Neural cell (in vitro differentiated cells): ENCODE measurements at regions not wholly inside any gene's neighbourhood (a gene's known extent, or its start where the extent isn't known, plus 50 kb on each side); places are given as distances from the start of the nearest gene placed in this dataset.
A peak's percentile ranks its signal among the peaks of the same experiment; 100 is the strongest.

Experiments used
- H2AFZ ChIP-seq: fragments of 200-600, 300-800 bp; sonication (generic), shearing (Covaris generic); 2 replicates; pipeline ENCODE4 v1.6.0; 2014; ENCODE audit warnings: low read depth, mild to moderate bottlenecking, antibody characterized with exemption, low read length, moderate library complexity
- H3F3A ChIP-seq: fragments of 200-600 bp; shearing (Covaris generic); 2 replicates; pipeline ENCODE4 v1.6.1; 2016; ENCODE audit warnings: mild to moderate bottlenecking, moderate library complexity, mixed read lengths, antibody characterized with exemption, low read length; ENCODE audit not compliant: insufficient read depth, poor library complexity, severe bottlenecking
- H3K27ac ChIP-seq: fragments of 200-600, 300-800 bp; sonication (generic), shearing (Covaris generic); 2 replicates; pipeline ENCODE4 v1.5.1; 2014; ENCODE audit warnings: mild to moderate bottlenecking, low read length, moderate library complexity
- H3K27me3 ChIP-seq: fragments of 300-800, 200-600 bp; sonication (generic), shearing (Covaris generic); 2 replicates; pipeline ENCODE4 v1.6.0; 2014; ENCODE audit warnings: mild to moderate bottlenecking, low read depth, low read length, moderate library complexity; ENCODE audit not compliant: insufficient read depth
- H3K36me3 ChIP-seq: fragments of 300-800, 200-600 bp; sonication (generic), shearing (Covaris generic); 2 replicates; pipeline ENCODE4 v1.5.1; 2014; ENCODE audit warnings: mild to moderate bottlenecking, antibody characterized with exemption, low read length, moderate library complexity; ENCODE audit not compliant: insufficient read depth
- H3K4me2 ChIP-seq: fragments of 300-800, 200-600 bp; sonication (generic), shearing (Covaris generic); 2 replicates; pipeline ENCODE4 v1.6.0; 2014; ENCODE audit warnings: mild to moderate bottlenecking, low read length
- H3K4me3 ChIP-seq: fragments of 300-800, 200-600 bp; sonication (generic), shearing (Covaris generic); 2 replicates; pipeline ENCODE4 v1.5.1; 2014; ENCODE audit warnings: mild to moderate bottlenecking, low read length, moderate library complexity
- H3K79me2 ChIP-seq: fragments of 200-600 bp; shearing (Covaris generic); replicated peaks from 2 replicates; pipeline ENCODE4 v1.6.0; 2014; ENCODE audit warnings: mild to moderate bottlenecking, low read length, moderate library complexity; ENCODE audit not compliant: insufficient read depth
- H3K9ac ChIP-seq: fragments of 300-800, 200-600 bp; sonication (generic), shearing (Covaris generic); 2 replicates; pipeline ENCODE4 v1.6.1; 2016; ENCODE audit warnings: mild to moderate bottlenecking, low read length, mixed read lengths
- H3K9me2 ChIP-seq: fragments of 200-600 bp; shearing (Covaris generic); 2 replicates; pipeline ENCODE4 v1.6.1; 2016; ENCODE audit warnings: mild to moderate bottlenecking, low read length, mixed read lengths; ENCODE audit not compliant: insufficient read depth
- H3K9me3 ChIP-seq: fragments of 200-600, 300-800 bp; sonication (generic), shearing (Covaris generic); 2 replicates; pipeline ENCODE4 v1.6.1; 2016; ENCODE audit warnings: mild to moderate bottlenecking, mixed run types, low read length, moderate library complexity, mixed read lengths
- H4K20me1 ChIP-seq: fragments of 200-600 bp; shearing (Covaris generic); 2 replicates; pipeline ENCODE4 v1.6.1; 2016; ENCODE audit warnings: mild to moderate bottlenecking, mixed run types; ENCODE audit not compliant: insufficient read depth
- EP300 ChIP-seq: fragments of 450-650 bp; conservative IDR thresholded peaks from 2 replicates; pipeline ENCODE4 v1.6.1; 2014; ENCODE audit warnings: antibody characterized with exemption, mild to moderate bottlenecking, moderate library complexity; ENCODE audit not compliant: poor library complexity, severe bottlenecking
- MXI1 ChIP-seq: fragments of 450-650 bp; conservative IDR thresholded peaks from 2 replicates; pipeline ENCODE4 v1.6.1; 2014; ENCODE audit warnings: antibody characterized with exemption, mild to moderate bottlenecking; ENCODE audit not compliant: poor library complexity, severe bottlenecking
- POLR2AphosphoS5 ChIP-seq: IDR thresholded peaks from 2 replicates; pipeline ENCODE4 v1.6.1; 2012
- RAD21 ChIP-seq: fragments of 450-650 bp; conservative IDR thresholded peaks from 2 replicates; pipeline ENCODE4 v1.6.1; 2014; ENCODE audit warnings: antibody characterized with exemption, mild to moderate bottlenecking, moderate library complexity
- SMC3 ChIP-seq: fragments of 450-650 bp; conservative IDR thresholded peaks from 2 replicates; pipeline ENCODE4 v1.6.1; 2014; ENCODE audit warnings: antibody characterized with exemption, mild to moderate bottlenecking, moderate library complexity; ENCODE audit not compliant: poor library complexity
- TAF1 ChIP-seq: IDR thresholded peaks from 2 replicates; pipeline ENCODE4 v1.6.1; 2012; ENCODE audit warnings: low read depth
- TF ChIP-seq, protein P1 (sequence below): fragments of 450-650 bp; IDR thresholded peaks from 2 replicates; pipeline ENCODE4 v1.5.1; 2014; ENCODE audit warnings: antibody characterized with exemption, mild to moderate bottlenecking, moderate library complexity; ENCODE audit not compliant: poor library complexity, severe bottlenecking
- TF ChIP-seq, protein P2 (sequence below): IDR thresholded peaks from 2 replicates; pipeline ENCODE4 v1.6.1; 2012; ENCODE audit warnings: borderline replicate concordance

DNA sequence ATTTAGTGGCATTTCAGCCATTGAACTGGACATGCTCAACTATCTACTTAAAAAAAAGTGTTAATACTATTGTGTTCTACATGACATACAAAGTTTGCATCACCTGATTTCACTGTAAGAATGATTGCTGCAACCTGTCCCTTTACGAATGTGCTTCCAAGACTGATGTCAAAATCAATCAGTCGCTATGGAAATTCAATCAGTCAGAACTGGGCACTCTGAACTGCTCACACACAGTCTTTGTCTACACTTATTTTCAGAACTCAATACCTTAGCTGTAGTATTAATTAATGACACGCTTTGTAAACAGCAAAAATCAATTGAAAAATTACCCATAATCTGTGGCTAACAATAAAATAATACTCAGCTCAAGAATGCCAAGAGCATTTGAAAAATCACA is 70.3 kb upstream of the KLHL29 start:
- Histone ChIP-seq H2AFZ (no peak overlapping the region), H3K27me3 (no peaks in the 10 kb centered on the region), H3F3A (no peaks in the 10 kb centered on the region), H3K36me3 (no peaks in the 10 kb centered on the region), H3K79me2 (no peaks in the 10 kb centered on the region), H3K9me3 (no peaks in the 10 kb centered on the region), H4K20me1 (no peaks in the 10 kb centered on the region), H3K9me2 (no peaks in the 10 kb centered on the region), H3K4me2 (no peak overlapping the region), H3K4me3 (no peak overlapping the region), H3K27ac (no peak overlapping the region), H3K9ac (no peak overlapping the region)
- TF ChIP-seq EP300 (peak; percentile 22), POLR2AphosphoS5 (no peak), TAF1 (no peak)

DNA sequence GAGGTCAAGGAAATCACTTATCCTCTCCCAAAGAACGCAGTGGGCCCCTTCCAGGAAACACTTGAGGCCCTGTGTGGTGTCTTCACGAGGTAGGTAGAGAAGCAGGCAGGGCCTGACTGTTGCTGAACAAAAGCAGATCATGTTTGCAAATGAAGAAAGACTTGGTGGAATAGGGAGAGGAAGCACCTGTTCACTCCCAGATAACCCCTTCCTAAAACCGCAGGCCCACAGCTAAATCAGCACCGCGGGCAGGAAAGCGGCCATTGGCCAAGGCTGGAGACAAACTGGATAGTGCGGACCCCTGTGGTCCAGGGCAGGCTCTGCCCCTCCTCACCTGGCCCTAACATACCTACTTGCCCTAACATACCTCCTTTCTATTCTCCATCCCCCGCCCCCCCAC is 64.9 kb upstream of the KLHL29 start:
- H3K9me2 ChIP-seq: no peaks in the 10 kb centered on the region
- no peak overlapping the region for H3K9ac ChIP-seq
- H3K4me3 ChIP-seq: no peak overlapping the region
- no peaks in the 10 kb centered on the region for H3K79me2 ChIP-seq
- H3K9me3 ChIP-seq: no peaks in the 10 kb centered on the region
- H3K27me3 ChIP-seq: no peaks in the 10 kb centered on the region
- H3K27ac ChIP-seq: no peak overlapping the region
- no peaks in the 10 kb centered on the region for H3K36me3 ChIP-seq
- no peaks in the 10 kb centered on the region for H4K20me1 ChIP-seq
- H3F3A ChIP-seq: no peaks in the 10 kb centered on the region
- no peak overlapping the region for H3K4me2 ChIP-seq
- no peak overlapping the region for H2AFZ ChIP-seq
- TF ChIP-seq, protein P1, sequence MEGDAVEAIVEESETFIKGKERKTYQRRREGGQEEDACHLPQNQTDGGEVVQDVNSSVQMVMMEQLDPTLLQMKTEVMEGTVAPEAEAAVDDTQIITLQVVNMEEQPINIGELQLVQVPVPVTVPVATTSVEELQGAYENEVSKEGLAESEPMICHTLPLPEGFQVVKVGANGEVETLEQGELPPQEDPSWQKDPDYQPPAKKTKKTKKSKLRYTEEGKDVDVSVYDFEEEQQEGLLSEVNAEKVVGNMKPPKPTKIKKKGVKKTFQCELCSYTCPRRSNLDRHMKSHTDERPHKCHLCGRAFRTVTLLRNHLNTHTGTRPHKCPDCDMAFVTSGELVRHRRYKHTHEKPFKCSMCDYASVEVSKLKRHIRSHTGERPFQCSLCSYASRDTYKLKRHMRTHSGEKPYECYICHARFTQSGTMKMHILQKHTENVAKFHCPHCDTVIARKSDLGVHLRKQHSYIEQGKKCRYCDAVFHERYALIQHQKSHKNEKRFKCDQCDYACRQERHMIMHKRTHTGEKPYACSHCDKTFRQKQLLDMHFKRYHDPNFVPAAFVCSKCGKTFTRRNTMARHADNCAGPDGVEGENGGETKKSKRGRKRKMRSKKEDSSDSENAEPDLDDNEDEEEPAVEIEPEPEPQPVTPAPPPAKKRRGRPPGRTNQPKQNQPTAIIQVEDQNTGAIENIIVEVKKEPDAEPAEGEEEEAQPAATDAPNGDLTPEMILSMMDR: no peak
- no peak for TF ChIP-seq SMC3
- TF ChIP-seq, protein P2, sequence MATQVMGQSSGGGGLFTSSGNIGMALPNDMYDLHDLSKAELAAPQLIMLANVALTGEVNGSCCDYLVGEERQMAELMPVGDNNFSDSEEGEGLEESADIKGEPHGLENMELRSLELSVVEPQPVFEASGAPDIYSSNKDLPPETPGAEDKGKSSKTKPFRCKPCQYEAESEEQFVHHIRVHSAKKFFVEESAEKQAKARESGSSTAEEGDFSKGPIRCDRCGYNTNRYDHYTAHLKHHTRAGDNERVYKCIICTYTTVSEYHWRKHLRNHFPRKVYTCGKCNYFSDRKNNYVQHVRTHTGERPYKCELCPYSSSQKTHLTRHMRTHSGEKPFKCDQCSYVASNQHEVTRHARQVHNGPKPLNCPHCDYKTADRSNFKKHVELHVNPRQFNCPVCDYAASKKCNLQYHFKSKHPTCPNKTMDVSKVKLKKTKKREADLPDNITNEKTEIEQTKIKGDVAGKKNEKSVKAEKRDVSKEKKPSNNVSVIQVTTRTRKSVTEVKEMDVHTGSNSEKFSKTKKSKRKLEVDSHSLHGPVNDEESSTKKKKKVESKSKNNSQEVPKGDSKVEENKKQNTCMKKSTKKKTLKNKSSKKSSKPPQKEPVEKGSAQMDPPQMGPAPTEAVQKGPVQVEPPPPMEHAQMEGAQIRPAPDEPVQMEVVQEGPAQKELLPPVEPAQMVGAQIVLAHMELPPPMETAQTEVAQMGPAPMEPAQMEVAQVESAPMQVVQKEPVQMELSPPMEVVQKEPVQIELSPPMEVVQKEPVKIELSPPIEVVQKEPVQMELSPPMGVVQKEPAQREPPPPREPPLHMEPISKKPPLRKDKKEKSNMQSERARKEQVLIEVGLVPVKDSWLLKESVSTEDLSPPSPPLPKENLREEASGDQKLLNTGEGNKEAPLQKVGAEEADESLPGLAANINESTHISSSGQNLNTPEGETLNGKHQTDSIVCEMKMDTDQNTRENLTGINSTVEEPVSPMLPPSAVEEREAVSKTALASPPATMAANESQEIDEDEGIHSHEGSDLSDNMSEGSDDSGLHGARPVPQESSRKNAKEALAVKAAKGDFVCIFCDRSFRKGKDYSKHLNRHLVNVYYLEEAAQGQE: no peak

DNA sequence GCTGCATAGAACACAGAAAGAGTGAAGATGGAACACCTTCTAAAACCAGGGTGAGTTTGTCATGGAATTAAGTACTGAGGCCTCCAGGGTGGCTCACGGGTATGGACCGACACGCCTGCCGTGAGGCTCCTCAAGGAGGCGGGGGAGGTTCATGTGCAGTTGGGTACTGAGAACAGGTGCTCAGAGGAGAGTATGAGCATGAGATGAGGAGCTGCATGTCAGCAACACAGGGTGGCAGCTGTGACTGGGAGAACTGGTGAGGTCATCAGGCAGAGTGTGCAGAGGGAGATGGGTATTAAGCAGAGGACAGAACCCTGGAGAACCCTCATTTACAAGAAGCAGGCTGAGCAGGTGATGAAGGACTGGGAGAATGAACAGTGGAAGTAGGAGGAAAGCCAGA is 63.2 kb upstream of the KLHL29 start:
- H3F3A ChIP-seq: no peaks in the 10 kb centered on the region
- TF ChIP-seq MXI1 (no peak), POLR2AphosphoS5 (no peak), RAD21 (no peak)
- TF ChIP-seq, protein P1: no peak
- TF ChIP-seq, protein P2: no peak
- H3K27me3 ChIP-seq: no peaks in the 10 kb centered on the region
- H2AFZ ChIP-seq: no peak overlapping the region
- H3K27ac ChIP-seq: no peak overlapping the region
- H3K4me3 ChIP-seq: no peak overlapping the region
- H3K9me3 ChIP-seq: no peaks in the 10 kb centered on the region
- H3K36me3 ChIP-seq: no peaks in the 10 kb centered on the region
- no peaks in the 10 kb centered on the region for H3K9me2 ChIP-seq
- no peak overlapping the region for H3K4me2 ChIP-seq
- H3K9ac ChIP-seq: no peak overlapping the region
- no peaks in the 10 kb centered on the region for H4K20me1 ChIP-seq
- H3K79me2 ChIP-seq: no peaks in the 10 kb centered on the region
